ENCODE measurements at regions not wholly inside any gene's neighbourhood (a gene's known extent, or its start where the extent isn't known, plus 50 kb on each side); places are given as distances from the start of the nearest gene placed in this dataset.
A peak's percentile ranks its signal among the peaks of the same experiment; 100 is the strongest.

DNA sequence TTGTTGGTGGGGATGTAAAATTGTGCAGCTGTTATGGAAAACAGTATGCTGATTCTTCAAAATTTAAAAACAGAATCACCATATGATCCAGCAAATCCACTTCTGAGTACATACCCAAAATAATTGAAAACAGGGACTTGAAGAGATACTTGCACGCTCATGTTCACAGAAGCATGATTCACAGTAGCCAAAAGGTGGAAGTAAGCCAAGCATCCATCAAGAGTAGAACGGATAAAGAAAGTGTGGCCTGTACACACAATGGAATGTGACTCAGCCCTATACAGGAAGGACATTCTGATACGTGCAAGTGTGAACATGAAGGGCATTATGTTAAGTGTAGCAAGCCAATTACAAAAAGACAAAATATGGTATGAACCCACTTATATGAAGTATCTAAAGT, 696.7 kb upstream of the CELF2 start:
- Histone ChIP-seq H3K4me3 (ENCODE audit: severe bottlenecking) (no peak overlapping the region), H3K27ac (ENCODE audit: poor library complexity, severe bottlenecking) (peak overlapping the region; percentile 67), H3K27me3 (ENCODE audit: insufficient read depth, poor library complexity, severe bottlenecking) (no peaks in the 10 kb centered on the region), H3K9me3 (ENCODE audit: severe bottlenecking) (no peaks in the 10 kb centered on the region), H3K36me3 (ENCODE audit: low read depth) (no peaks in the 10 kb centered on the region), H3K4me1 (ENCODE audit: insufficient read depth, poor library complexity, severe bottlenecking) (peaks cover 25% of the 10 kb centered on the region)
- ATAC-seq (ENCODE audit: low read depth), result peak; percentile 94
- no peak for TF ChIP-seq CTCF (IDR thresholded peaks at IDR 0.05; ENCODE audit: poor library complexity, severe bottlenecking)
- DNase-seq (ENCODE audit: low spot score), result no peak

DNA sequence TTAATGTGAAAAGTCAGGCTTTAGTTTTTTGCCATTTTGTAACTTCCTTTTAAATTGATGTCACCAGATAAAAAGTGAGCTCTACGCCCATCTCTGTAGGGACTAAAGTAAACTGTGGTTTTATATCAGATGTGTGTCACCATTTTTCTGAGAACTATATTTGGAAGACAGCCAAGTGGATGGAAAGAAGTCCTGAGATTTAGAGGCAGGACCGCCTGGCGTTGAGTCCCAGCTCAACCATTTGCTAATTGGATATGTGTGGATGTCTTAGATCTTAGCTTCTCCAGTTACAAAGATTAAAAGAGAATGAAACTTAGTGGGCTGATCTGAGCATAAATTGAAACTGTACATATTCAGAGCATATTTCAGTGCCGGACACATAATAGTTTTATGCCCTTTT, 691.6 kb upstream of the CELF2 start:
- no peaks in the 10 kb centered on the region for H3K9me3 ChIP-seq (ENCODE audit: severe bottlenecking)
- no peak overlapping the region for H3K27ac ChIP-seq (ENCODE audit: poor library complexity, severe bottlenecking)
- no peak for ATAC-seq (ENCODE audit: low read depth)
- TF ChIP-seq CTCF (IDR thresholded peaks at IDR 0.05; ENCODE audit: poor library complexity, severe bottlenecking), result no peak
- DNase-seq (ENCODE audit: low spot score), result no peak
- H3K4me1 ChIP-seq (ENCODE audit: insufficient read depth, poor library complexity, severe bottlenecking), result peaks cover 7% of the 10 kb centered on the region
- no peaks in the 10 kb centered on the region for H3K36me3 ChIP-seq (ENCODE audit: low read depth)
- no peak overlapping the region for H3K4me3 ChIP-seq (ENCODE audit: severe bottlenecking)
- H3K27me3 ChIP-seq (ENCODE audit: insufficient read depth, poor library complexity, severe bottlenecking), result no peaks in the 10 kb centered on the region

DNA sequence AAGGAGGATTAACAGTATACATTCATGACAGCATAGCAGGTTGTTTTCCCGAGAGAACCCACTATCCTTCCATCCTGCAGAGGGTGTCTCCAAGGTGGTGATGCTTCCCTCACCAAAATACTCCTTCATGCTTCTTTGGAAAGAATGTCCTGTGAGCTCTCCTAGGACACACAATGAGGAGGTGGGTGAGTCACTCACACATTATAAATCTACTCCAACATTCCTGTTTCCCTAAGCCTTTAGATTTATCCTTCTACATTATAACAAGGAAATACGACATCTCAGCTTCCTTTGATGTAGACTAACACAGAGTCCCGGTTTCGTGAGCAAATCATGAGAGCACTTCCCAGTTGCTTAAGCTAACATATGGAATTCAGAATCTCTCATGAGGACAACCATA, 689.7 kb upstream of the CELF2 start:
- no peak for TF ChIP-seq CTCF (IDR thresholded peaks at IDR 0.05; ENCODE audit: poor library complexity, severe bottlenecking)
- no peaks in the 10 kb centered on the region for H3K36me3 ChIP-seq (ENCODE audit: low read depth)
- no peak overlapping the region for H3K4me3 ChIP-seq (ENCODE audit: severe bottlenecking)
- DNase-seq (ENCODE audit: low spot score) (no peak), ATAC-seq (ENCODE audit: low read depth) (no peak)
- no peaks in the 10 kb centered on the region for H3K9me3 ChIP-seq (ENCODE audit: severe bottlenecking)
- no peaks in the 10 kb centered on the region for H3K27me3 ChIP-seq (ENCODE audit: insufficient read depth, poor library complexity, severe bottlenecking)
- no peaks in the 10 kb centered on the region for H3K4me1 ChIP-seq (ENCODE audit: insufficient read depth, poor library complexity, severe bottlenecking)
- H3K27ac ChIP-seq (ENCODE audit: poor library complexity, severe bottlenecking), result no peak overlapping the region

- DNase-seq (ENCODE audit: low spot score) (no peak), ATAC-seq (ENCODE audit: low read depth) (no peak)
- Histone ChIP-seq H3K27ac (ENCODE audit: poor library complexity, severe bottlenecking) (no peak overlapping the region), H3K4me1 (ENCODE audit: insufficient read depth, poor library complexity, severe bottlenecking) (no peaks in the 10 kb centered on the region), H3K36me3 (ENCODE audit: low read depth) (no peaks in the 10 kb centered on the region), H3K4me3 (ENCODE audit: severe bottlenecking) (no peak overlapping the region), H3K9me3 (ENCODE audit: severe bottlenecking) (no peaks in the 10 kb centered on the region), H3K27me3 (ENCODE audit: insufficient read depth, poor library complexity, severe bottlenecking) (no peaks in the 10 kb centered on the region)
- no peak for TF ChIP-seq CTCF (IDR thresholded peaks at IDR 0.05; ENCODE audit: poor library complexity, severe bottlenecking)
Observed at GRCh38 chr10:10330418-10330817, 687.3 kb upstream of the CELF2 start.

GRCh38 chr10:10332786-10333185, 684.9 kb upstream of the CELF2 start:
- Histone ChIP-seq H3K36me3 (ENCODE audit: low read depth) (no peaks in the 10 kb centered on the region), H3K4me1 (ENCODE audit: insufficient read depth, poor library complexity, severe bottlenecking) (no peaks in the 10 kb centered on the region), H3K27me3 (ENCODE audit: insufficient read depth, poor library complexity, severe bottlenecking) (no peaks in the 10 kb centered on the region), H3K4me3 (ENCODE audit: severe bottlenecking) (no peak overlapping the region), H3K9me3 (ENCODE audit: severe bottlenecking) (no peaks in the 10 kb centered on the region), H3K27ac (ENCODE audit: poor library complexity, severe bottlenecking) (no peak overlapping the region)
- TF ChIP-seq CTCF (IDR thresholded peaks at IDR 0.05; ENCODE audit: poor library complexity, severe bottlenecking), result no peak
- DNase-seq (ENCODE audit: low spot score) (no peak), ATAC-seq (ENCODE audit: low read depth) (no peak)

Data from RWPE2 (cell line).